ENCODE measurements at regions not wholly inside any gene's neighbourhood (a gene's known extent, or its start where the extent isn't known, plus 50 kb on each side); places are given as distances from the start of the nearest gene placed in this dataset.
A peak's percentile ranks its signal among the peaks of the same experiment; 100 is the strongest.
"Not testable (repeated sequence)": the region's sequence is repeated elsewhere in the genome, so short reads cannot be mapped to it uniquely, and the experiment has no call there.

DNA sequence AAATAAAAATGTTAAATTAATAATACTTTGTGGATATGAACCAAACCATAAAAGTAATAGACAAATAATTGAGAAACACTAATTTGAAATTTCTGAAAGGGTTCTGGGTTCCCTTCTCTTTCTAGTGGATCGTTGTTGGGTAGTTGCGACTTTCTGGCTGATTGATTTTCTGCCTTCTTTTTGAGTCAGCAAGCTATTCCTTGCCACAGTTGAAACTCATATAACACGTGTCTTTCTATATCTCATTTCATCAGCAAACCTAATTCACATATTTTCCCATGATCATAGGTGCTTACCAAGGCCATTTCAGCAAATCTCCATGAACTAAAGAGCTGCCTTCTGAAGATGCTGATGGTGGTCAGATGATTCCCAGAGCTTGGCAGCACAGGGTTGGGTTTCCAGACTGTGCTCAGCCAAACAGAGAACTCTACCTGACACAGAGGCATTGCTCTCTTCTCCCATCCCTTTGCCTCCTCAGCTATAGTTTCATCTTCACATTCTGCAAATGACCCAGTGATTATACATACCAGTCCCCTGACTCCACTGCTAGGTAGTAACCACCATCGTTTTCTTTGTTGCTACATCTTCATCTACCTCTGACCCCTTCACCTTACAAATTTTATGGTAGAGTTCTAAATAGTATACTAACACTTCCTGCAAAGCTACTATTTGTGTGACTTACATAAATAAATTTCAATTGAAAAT lies 383.9 kb upstream of the DPH6 start:
- no peak for DNase-seq (ENCODE audit: low spot score)

DNA sequence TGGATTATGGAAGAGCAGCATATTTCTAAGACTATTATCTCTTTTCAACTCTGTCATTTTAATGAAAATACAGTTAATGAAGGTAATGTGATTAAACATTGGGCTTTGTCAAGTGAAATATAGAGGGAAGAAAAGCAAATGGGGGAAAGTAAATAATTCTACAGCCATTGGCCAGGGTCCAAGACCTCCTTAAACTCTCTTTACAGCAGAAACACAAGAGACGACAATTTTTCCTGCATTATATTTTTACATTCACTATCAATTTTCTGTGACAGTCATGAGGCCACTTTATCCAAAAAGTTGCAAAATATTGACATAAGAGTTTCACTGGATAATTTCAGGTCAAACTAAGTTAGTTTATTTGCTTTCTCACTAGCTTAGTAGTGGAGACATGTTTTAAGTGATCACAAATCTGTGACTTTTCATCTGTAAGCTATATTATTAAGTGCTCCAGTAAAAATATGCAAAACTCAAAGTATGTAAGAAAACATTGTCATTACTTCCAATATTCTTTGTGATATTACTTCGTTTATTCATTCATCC lies 385.9 kb upstream of the DPH6 start:
- DNase-seq (ENCODE audit: low spot score) = no peak

DNA sequence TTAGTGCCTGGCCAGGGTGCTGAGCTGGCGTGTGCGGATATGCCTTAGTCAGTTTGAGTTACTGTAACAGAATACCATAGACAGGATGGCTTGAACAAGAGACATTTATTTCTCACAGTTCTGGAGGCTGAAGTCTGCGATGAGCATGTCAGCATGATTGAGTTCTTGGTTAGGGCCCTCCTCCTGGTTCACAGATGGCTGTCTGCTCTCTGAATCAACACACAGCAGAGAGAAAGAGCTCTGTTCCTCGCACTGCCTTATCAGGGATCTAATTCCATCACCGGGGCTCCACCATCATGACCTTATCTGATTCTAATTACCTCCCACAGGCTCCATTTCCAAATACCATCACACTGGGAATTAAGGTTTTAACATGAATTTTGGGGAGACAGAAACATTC lies 386.6 kb upstream of the DPH6 start:
- DNase-seq (ENCODE audit: low spot score) = no peak

DNA sequence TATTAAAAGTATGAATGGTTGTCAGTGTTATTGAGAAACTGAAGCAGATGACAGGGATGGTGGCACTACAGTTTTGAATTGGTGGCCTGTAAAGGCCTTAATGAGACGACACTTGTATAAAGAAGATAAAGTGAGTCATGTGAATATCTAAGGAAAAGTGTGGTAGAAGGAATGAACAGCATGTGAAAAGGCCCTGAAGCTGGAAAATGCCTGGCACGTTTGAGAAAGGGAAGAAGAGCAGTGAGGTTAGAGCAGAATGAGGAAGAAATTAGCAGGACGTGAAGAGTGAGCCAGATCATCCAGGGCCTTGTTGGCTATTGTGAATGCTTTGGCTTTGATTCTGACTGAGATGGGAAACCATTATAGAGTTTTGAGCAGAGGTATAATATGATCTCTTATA lies 387.6 kb upstream of the DPH6 start:
- DNase-seq (ENCODE audit: low spot score) = no peak

DNA sequence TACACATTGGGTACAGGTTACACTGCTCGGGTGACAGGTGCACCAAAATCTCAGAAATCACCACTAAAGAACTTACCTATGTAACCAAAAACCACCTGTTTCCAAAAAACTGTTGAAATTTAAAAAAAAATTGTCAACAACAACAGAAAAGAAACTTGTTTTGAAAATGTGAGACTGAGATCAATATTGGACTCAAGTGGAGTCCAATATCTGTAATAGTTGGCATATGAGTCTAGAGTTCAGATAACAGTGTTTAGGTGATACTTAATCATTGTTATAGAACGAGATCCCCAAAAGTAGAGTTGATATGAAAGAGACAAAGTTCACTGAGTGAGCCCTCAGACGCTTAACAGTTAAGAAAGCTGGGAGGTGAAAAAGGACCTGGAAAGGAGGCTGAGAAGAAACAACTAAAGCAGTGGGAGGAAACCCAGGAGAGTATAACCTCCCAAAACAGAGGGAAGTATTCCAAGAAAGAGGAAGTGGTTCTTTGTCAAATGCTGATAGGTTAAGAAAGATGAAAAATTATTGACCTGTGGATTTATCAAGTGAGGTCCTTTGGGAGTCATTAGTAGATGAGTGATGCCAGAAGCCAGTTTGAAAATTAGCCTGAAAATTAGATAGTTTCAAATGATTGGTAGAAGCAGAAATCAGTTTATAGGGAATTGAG lies 388.6 kb upstream of the DPH6 start:
- no peak for DNase-seq (ENCODE audit: low spot score)

DNA sequence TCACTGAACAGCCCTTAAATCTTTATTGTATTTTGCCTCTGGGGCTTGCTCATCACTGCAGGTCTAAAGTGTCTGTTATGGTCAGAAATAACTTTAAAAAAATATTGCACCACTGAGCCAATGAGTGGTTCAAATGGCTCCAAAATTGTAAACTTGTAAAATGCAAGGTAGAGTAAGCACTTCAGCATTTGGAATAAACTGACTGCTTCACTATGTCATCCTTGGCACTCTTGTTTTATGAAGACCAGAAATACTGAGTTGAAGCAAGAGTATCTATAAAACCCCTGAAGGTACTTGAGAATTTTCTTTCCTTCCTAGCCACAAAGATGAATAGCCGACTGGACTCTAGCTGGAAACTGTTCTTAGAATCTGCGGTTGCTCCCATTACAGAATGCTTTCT lies 390.3 kb upstream of the DPH6 start:
- no peak for DNase-seq (ENCODE audit: low spot score)

DNA sequence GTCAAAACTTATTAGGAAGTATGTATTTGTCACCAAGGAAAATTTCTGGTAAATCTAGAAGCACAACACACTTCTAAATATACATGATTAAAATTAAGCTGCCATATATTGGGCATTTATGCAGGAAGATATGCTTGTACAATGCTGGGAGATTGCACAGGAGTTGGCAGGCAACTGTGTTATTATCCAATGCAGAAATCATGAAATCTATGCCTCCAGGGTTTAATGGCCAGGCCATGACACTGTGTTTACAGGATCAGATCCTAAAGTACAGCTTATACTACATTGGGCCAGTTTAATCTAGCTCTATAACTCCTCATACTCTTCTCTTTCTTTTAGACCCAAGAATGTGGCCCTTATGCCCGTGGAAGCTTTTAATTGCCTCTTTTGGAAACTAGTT lies 391.4 kb upstream of the DPH6 start:
- DNase-seq (ENCODE audit: low spot score) = no peak

DNA sequence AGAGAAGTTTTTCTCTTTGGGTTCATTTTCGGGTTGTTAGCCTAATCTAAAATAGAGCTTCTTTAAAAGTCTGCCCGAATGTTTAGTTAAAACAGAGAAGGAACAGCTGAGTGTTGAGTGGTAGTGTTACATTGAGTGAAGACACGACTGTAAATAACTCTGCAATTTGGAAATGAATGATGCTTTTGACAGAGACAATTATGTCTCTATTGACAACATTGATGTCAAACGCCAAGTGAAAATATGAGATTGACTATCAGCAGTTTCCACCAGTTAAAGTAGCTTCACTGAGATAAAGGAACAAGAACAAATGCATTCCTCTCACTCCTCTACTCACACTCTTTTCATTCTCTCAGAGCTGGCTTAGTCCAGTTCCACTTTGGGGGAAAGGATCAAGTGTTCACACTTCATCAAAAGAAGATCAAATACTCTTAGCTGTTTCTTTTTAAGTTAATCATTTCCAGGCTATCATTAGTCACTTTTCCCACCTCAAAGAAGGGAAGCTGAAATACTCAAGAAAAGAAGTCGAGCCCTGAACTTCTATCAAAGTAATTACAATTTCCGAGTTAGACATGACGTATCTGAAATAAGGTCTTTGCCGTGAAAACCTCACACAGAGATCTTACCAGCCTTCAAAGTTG lies 399.1 kb upstream of the DPH6 start:
- DNase-seq (ENCODE audit: low spot score) = no peak

DNA sequence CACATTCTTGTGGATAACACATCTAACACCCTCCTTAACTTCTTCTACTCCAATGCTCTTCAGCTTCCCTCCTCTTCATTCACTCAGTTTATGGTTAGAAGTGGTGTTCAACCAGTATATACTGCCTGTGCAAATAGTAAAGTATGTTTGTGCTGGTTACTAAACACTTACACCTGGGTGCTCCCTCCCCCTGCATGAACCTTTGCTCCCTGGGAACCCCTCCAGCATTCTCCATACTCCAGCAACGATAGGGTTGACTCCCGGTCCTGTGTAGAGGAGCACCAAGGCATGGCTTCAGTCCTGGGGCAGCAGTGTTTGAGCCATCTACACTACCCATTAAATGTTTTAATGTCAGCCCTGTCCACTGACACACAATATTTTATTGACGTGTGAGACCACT lies 407.5 kb upstream of the DPH6 start:
- DNase-seq (ENCODE audit: low spot score) = no peak

- no peak for DNase-seq (ENCODE audit: low spot score)
Observed at GRCh38 chr15:35956056-35956455, 410.1 kb upstream of the DPH6 start.

DNA sequence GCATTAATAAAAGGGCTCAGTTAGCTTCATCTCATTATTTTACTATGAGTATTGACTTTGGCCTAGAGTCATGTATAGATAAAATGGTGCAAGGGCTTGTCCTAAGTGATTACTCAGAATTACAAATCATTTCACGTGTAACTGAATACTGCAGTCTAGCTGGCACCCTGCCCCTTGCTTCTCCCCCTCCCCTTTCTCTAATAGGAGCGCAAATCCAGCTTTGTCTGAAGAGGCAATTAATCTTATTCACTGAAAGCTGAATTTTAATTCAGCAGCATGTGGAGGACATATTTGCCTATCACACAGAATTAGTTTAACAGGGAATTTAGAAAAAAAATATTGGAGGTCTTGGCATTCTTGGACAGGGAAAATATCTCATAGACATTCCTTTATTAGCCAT lies 412.1 kb upstream of the DPH6 start:
- DNase-seq (ENCODE audit: low spot score) = no peak

- DNase-seq (ENCODE audit: low spot score) = no peak
Observed at GRCh38 chr15:35958975-35959374, 413.0 kb upstream of the DPH6 start.

GRCh38 chr15:35963326-35963725 lies 417.4 kb upstream of the DPH6 start:
- no peak for DNase-seq (ENCODE audit: low spot score)

DNA sequence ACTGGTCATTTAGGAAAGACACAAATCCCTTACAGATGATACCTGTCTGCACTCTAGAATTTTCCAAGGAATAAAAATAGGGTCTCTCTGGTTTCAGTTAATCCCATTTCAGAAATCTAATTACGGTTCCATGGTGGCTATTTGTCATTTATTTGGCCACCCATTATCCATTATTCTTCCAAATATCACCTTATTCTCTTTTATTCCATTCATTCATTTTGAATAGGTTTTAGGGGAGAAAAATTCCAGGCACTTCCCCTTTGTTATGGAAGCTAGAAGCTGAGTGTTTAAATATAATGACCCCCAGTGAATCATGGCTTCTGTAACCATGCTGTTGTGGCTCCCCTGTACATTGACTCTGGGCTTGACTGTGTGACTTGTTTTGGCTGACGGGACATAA lies 420.8 kb upstream of the DPH6 start:
- DNase-seq (ENCODE audit: low spot score) = no peak

GRCh38 chr15:35967968-35968367 lies 422.0 kb upstream of the DPH6 start:
- not testable (repeated sequence) for DNase-seq (ENCODE audit: low spot score)

GRCh38 chr15:35973029-35973428 lies 427.1 kb upstream of the DPH6 start:
- no peak for DNase-seq (ENCODE audit: low spot score)

GRCh38 chr15:35974052-35974451 lies 428.1 kb upstream of the DPH6 start:
- DNase-seq (ENCODE audit: low spot score) = no peak

- no peak for DNase-seq (ENCODE audit: low spot score)
Observed at GRCh38 chr15:35975941-35976340, 430.0 kb upstream of the DPH6 start.

DNA sequence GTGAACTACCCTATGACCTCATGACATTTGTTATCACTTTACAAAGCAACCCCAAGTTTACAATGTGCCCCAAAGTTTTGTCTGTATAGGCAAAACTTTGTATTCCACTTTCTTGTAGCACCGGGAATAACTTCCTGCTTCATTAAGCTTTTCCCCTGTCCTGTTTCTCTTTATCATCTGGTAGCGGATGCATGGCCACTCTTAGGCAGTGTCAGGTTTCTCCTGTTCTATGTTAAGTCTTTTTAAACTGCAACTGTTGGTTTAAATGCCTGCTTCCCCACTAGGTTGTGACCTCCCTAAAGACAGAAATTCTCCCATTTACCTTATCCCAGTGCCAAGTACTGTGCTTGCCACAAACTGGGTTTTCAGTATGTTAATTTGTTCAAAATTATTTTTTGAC lies 433.6 kb upstream of the DPH6 start:
- DNase-seq (ENCODE audit: low spot score) = no peak

DNA sequence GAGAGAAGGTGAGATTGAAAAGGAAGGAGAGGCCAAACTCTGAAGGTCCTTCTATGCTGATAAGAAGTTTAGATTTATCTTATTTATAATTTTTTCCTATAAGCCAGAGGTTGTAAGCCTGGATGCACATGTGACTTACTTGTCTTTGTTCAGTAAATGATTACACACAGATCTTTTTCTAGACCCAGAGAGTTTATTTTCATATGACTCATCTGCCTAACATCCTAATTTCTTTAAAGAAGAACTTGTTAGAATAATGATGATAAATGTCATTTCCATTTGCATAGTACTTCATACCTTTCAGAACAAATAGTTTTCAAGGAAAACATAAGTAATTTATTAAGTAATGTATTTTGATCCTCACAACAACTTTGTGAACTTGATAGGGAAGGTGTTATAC lies 434.8 kb upstream of the DPH6 start:
- DNase-seq (ENCODE audit: low spot score) = peak; percentile 10

- peak; percentile 11 for DNase-seq (ENCODE audit: low spot score)
Observed at GRCh38 chr15:35986191-35986721, 440.3 kb upstream of the DPH6 start.

GRCh38 chr15:35987056-35987455 lies 441.1 kb upstream of the DPH6 start:
- DNase-seq (ENCODE audit: low spot score) = no peak

- DNase-seq (ENCODE audit: low spot score) = no peak
Observed at GRCh38 chr15:35991386-35991785, 445.4 kb upstream of the DPH6 start.

All from kidney capillary endothelial cell (primary cell).